ENCODE measurements at regions not wholly inside any gene's neighbourhood (a gene's known extent, or its start where the extent isn't known, plus 50 kb on each side); places are given as distances from the start of the nearest gene placed in this dataset.

- TF ChIP-seq JUN (IDR thresholded peaks at IDR 0.05; ENCODE audit: borderline replicate concordance, insufficient read depth, insufficient read length, low read depth) (no peak), POLR2AphosphoS5 (IDR thresholded peaks at IDR 0.05; ENCODE audit: insufficient read depth, low read depth, low read length) (no peak), MYC (IDR thresholded peaks at IDR 0.05; ENCODE audit: low read depth, low read length) (no peak), FOS (IDR thresholded peaks at IDR 0.05; ENCODE audit: borderline replicate concordance, insufficient read depth, low read length) (no peak), EZH2 (IDR thresholded peaks at IDR 0.05; ENCODE audit: borderline replicate concordance, low read depth, low read length, severe bottlenecking) (no peak), POLR2A (IDR thresholded peaks at IDR 0.05; ENCODE audit: low read depth, low read length) (no peak), GATA2 (IDR thresholded peaks at IDR 0.05; ENCODE audit: insufficient read depth, insufficient read length, low read depth, low read length) (no peak)
- TF ChIP-seq, protein P1, sequence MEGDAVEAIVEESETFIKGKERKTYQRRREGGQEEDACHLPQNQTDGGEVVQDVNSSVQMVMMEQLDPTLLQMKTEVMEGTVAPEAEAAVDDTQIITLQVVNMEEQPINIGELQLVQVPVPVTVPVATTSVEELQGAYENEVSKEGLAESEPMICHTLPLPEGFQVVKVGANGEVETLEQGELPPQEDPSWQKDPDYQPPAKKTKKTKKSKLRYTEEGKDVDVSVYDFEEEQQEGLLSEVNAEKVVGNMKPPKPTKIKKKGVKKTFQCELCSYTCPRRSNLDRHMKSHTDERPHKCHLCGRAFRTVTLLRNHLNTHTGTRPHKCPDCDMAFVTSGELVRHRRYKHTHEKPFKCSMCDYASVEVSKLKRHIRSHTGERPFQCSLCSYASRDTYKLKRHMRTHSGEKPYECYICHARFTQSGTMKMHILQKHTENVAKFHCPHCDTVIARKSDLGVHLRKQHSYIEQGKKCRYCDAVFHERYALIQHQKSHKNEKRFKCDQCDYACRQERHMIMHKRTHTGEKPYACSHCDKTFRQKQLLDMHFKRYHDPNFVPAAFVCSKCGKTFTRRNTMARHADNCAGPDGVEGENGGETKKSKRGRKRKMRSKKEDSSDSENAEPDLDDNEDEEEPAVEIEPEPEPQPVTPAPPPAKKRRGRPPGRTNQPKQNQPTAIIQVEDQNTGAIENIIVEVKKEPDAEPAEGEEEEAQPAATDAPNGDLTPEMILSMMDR (IDR thresholded peaks at IDR 0.05; ENCODE audit: extremely low read depth in 1 of 2, insufficient read depth in 1 of 2, low read depth in 1 of 2, low read length in 2 of 2) = no peak
- TF ChIP-seq, protein P2, sequence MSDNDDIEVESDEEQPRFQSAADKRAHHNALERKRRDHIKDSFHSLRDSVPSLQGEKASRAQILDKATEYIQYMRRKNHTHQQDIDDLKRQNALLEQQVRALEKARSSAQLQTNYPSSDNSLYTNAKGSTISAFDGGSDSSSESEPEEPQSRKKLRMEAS (IDR thresholded peaks at IDR 0.05; ENCODE audit: insufficient read depth, insufficient read length) = no peak
- no peak for DNase-seq (ENCODE audit: low read depth, low spot score)
- dilution Hi-C loops (cut with MboI; ENCODE audit: extremely low pct_ligation_motif_present, low sequenced_read_pairs) = no loop called here
- Histone ChIP-seq H3K9me3 (replicated peaks; ENCODE audit: control insufficient read depth, insufficient read depth, low read length) (no peaks in the 10 kb centered on the region), H3K79me2 (ENCODE audit: control insufficient read depth, insufficient read depth, low read length) (no peaks in the 10 kb centered on the region), H3K4me3 (replicated peaks in 1 of 3; ENCODE audit: insufficient read depth in 1 of 3, low read depth in 1 of 3, low read length in 3 of 3) (no peak overlapping the region), H3K36me3 (ENCODE audit: control insufficient read depth in 2 of 2, extremely low read depth in 1 of 2, insufficient read depth in 2 of 2, low read length in 2 of 2) (no peaks in the 10 kb centered on the region), H3K9ac (replicated peaks; ENCODE audit: extremely low read depth, insufficient read depth, low read length) (no peak overlapping the region), H2AFZ (ENCODE audit: low read depth, low read length) (no peak overlapping the region), H3K27ac (ENCODE audit: insufficient read depth, low read depth, low read length) (no peak overlapping the region), H4K20me1 (replicated peaks; ENCODE audit: control insufficient read depth, extremely low read depth, insufficient read depth, low read length) (no peaks in the 10 kb centered on the region), H3K27me3 (ENCODE audit: control insufficient read depth in 2 of 2, insufficient read depth in 2 of 2, low read length in 2 of 2) (no peaks in the 10 kb centered on the region), H3K4me2 (ENCODE audit: insufficient read depth, low read length) (no peak overlapping the region), H3K9me1 (replicated peaks; ENCODE audit: control insufficient read depth, extremely low read depth, insufficient read depth, low read length) (no peaks in the 10 kb centered on the region), H3K4me1 (ENCODE audit: control insufficient read depth, extremely low read depth, insufficient read depth, low read length) (no peaks in the 10 kb centered on the region)
- POLR2A ChIA-PET = no interaction called here
- intact Hi-C loops (cut with micrococcal nuclease) = no loop called here
- BruUV-seq (replicated peaks) = no TSS peak
- CTCF ChIA-PET = interaction anchor here (0.6 to 1.8 kb wide), 2 partner anchors 11 to 1317 kb away, joined by 3 to 8 read pairs; no protein-coding TSS in a partner anchor
- no peak for FAIRE-seq
Measured at GRCh38 chr2:18423636-18424035, 136.8 kb downstream of the RDH14 start.

Data from endothelial cell of umbilical vein (primary cell).